ENCODE measurements at regions not wholly inside any gene's neighbourhood (a gene's known extent, or its start where the extent isn't known, plus 50 kb on each side); places are given as distances from the start of the nearest gene placed in this dataset.

DNA sequence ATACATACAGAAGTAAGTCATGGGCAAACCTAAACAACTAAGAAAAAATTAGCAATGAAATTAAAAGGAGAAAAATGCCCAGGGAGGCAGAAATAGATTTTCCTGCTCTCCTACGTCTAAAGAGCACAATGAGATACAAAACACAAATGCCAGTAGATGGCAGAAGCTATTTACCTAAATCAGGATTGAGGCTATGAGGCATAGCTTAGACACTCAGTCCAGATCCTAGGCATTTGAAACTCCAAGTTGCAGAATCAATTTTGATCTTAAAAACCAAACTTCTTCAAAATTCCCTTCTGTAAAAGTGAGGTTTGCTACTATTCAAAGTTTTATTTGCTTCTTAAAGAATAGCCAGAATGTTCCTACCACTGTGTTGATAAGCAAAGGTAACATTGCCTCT lies 368.6 kb downstream of the DAD1 start:
- ATAC-seq (ENCODE audit: low read depth): peak; percentile 92
- dilution Hi-C loops (cut with HindIII; ENCODE audit: low sequenced_read_pairs, unreplicated experiment): no loop called here
- H3K36me3 ChIP-seq (ENCODE audit: control insufficient read depth, insufficient read depth, low read length): no peaks in the 10 kb centered on the region
- H3K18ac ChIP-seq (ENCODE audit: low read depth, low read length): no peak overlapping the region
- H2BK20ac ChIP-seq (ENCODE audit: low read depth, low read length): no peak overlapping the region
- H2AK9ac ChIP-seq (replicated peaks; ENCODE audit: low read depth, low read length, poor library complexity): no peak overlapping the region
- no peak overlapping the region for H2BK5ac ChIP-seq (ENCODE audit: low read depth, low read length, poor library complexity, severe bottlenecking)
- H3K9ac ChIP-seq (ENCODE audit: low read depth, low read length): no peak overlapping the region
- no peak overlapping the region for H2AK5ac ChIP-seq (ENCODE audit: low read depth, low read length)
- no peaks in the 10 kb centered on the region for H3K27me3 ChIP-seq (ENCODE audit: control insufficient read depth, insufficient read depth, low read length)
- H3K23ac ChIP-seq (ENCODE audit: low read depth, low read length): no peak overlapping the region
- H2BK120ac ChIP-seq (ENCODE audit: low read depth, low read length): 0 out of 2 replicates have a peak overlapping the region, but pooled peaks have one; percentile 16
- peak; percentile 70 for DNase-seq
- no peak overlapping the region for H3K14ac ChIP-seq (replicated peaks; ENCODE audit: low read depth, low read length)
- H3K4ac ChIP-seq (ENCODE audit: low read depth, low read length): no peak overlapping the region
- H3K4me3 ChIP-seq (ENCODE audit: insufficient read depth, low read depth, low read length): no peak overlapping the region
- no peaks in the 10 kb centered on the region for H4K20me1 ChIP-seq (ENCODE audit: insufficient read depth, low read length)
- BruUV-seq (replicated peaks): no TSS peak
- WGBS, 2 experiments (ENCODE audit: extremely low coverage in 2 of 2, insufficient read length in 1 of 2): no CpG with 5 or more reads among the region's 1 CpG
- TF ChIP-seq POLR2A (IDR thresholded peaks at IDR 0.05; ENCODE audit: low read depth, low read length) (no peak), RFX5 (IDR thresholded peaks at IDR 0.05; ENCODE audit: low read depth, low read length) (no peak), MAZ (IDR thresholded peaks at IDR 0.05; ENCODE audit: borderline replicate concordance, low read depth, low read length) (no peak), MAFK (IDR thresholded peaks at IDR 0.05; ENCODE audit: low read depth, low read length) (no peak), RAD21 (IDR thresholded peaks at IDR 0.05; ENCODE audit: low read length) (peak; percentile 53), FOS (IDR thresholded peaks at IDR 0.05; ENCODE audit: low read depth, low read length) (no peak), SMC3 (IDR thresholded peaks at IDR 0.05; ENCODE audit: low read depth, low read length) (peak; percentile 36)
- TF ChIP-seq, protein P1, sequence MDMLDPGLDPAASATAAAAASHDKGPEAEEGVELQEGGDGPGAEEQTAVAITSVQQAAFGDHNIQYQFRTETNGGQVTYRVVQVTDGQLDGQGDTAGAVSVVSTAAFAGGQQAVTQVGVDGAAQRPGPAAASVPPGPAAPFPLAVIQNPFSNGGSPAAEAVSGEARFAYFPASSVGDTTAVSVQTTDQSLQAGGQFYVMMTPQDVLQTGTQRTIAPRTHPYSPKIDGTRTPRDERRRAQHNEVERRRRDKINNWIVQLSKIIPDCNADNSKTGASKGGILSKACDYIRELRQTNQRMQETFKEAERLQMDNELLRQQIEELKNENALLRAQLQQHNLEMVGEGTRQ (IDR thresholded peaks at IDR 0.05; ENCODE audit: low read depth, low read length): no peak
- TF ChIP-seq, protein P2, sequence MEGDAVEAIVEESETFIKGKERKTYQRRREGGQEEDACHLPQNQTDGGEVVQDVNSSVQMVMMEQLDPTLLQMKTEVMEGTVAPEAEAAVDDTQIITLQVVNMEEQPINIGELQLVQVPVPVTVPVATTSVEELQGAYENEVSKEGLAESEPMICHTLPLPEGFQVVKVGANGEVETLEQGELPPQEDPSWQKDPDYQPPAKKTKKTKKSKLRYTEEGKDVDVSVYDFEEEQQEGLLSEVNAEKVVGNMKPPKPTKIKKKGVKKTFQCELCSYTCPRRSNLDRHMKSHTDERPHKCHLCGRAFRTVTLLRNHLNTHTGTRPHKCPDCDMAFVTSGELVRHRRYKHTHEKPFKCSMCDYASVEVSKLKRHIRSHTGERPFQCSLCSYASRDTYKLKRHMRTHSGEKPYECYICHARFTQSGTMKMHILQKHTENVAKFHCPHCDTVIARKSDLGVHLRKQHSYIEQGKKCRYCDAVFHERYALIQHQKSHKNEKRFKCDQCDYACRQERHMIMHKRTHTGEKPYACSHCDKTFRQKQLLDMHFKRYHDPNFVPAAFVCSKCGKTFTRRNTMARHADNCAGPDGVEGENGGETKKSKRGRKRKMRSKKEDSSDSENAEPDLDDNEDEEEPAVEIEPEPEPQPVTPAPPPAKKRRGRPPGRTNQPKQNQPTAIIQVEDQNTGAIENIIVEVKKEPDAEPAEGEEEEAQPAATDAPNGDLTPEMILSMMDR (conservative IDR thresholded peaks at IDR 0.05; ENCODE audit: low read depth, low read length): peak; percentile 59
- no peak overlapping the region for H4K5ac ChIP-seq (ENCODE audit: low read depth, low read length)
- no peaks in the 10 kb centered on the region for H3K79me1 ChIP-seq (ENCODE audit: low read depth in 1 of 2, low read length in 2 of 2)
- intact Hi-C loops (cut with micrococcal nuclease): loop anchor here (5.0 kb wide), 1 partner anchor 92 kb away; no protein-coding TSS in a partner anchor
- H4K8ac ChIP-seq (ENCODE audit: low read depth in 2 of 2, low read length in 2 of 2): no peak overlapping the region
- CTCF ChIA-PET: interaction anchor here (1.0 to 1.7 kb wide), 4 partner anchors 12 to 155 kb away, joined by 3 to 4 read pairs (median 3); no protein-coding TSS in a partner anchor
- no peak overlapping the region for H2BK15ac ChIP-seq (ENCODE audit: low read depth, low read length)
- H4K91ac ChIP-seq (ENCODE audit: insufficient read depth, low read depth, low read length): no peak overlapping the region
- in situ Hi-C loops (cut with MboI; ENCODE audit: low sequenced_read_pairs): no loop called here
- no peak overlapping the region for H3K27ac ChIP-seq (ENCODE audit: insufficient read depth, low read length)
- H3K9me1 ChIP-seq (ENCODE audit: insufficient read depth, low read length): no peaks in the 10 kb centered on the region
- no peaks in the 10 kb centered on the region for H3K9me3 ChIP-seq (ENCODE audit: control insufficient read depth, insufficient read depth, low read length)
- H3K4me1 ChIP-seq (ENCODE audit: control insufficient read depth, insufficient read depth, low read length): peaks cover 1% of the 10 kb centered on the region
- H3K4me2 ChIP-seq (ENCODE audit: low read depth, low read length): no peak overlapping the region
- H2AFZ ChIP-seq (replicated peaks; ENCODE audit: low read length, poor library complexity): no peak overlapping the region
- POLR2A ChIA-PET (ENCODE audit: unreplicated experiment): no interaction called here
- H3K56ac ChIP-seq (ENCODE audit: extremely low read depth, insufficient read depth, low read length): no peak overlapping the region

Data from IMR-90 (cell line).